ENCODE measurements at regions not wholly inside any gene's neighbourhood (a gene's known extent, or its start where the extent isn't known, plus 50 kb on each side); places are given as distances from the start of the nearest gene placed in this dataset.

GRCh38 chrX:107571296-107571998 lies 56.9 kb upstream of the PRPS1 start:
- Mint-ChIP-seq H3K36me3 (no peaks in the 10 kb centered on the region), H3K9me3 (no peaks in the 10 kb centered on the region), H3K27ac (no peak overlapping the region), H3K4me1 (peaks cover 2% of the 10 kb centered on the region), H3K27me3 (no peaks in the 10 kb centered on the region), H3K4me3 (no peak overlapping the region)
- no peak for DNase-seq

GRCh38 chrX:107573016-107573415 lies 55.3 kb upstream of the PRPS1 start:
- Mint-ChIP-seq H3K9me3 (no peaks in the 10 kb centered on the region), H3K36me3 (no peaks in the 10 kb centered on the region), H3K27ac (no peak overlapping the region), H3K27me3 (no peaks in the 10 kb centered on the region), H3K4me1 (peaks cover 2% of the 10 kb centered on the region), H3K4me3 (no peak overlapping the region)
- DNase-seq: no peak

- H3K4me3 Mint-ChIP-seq: no peak overlapping the region
- H3K27ac Mint-ChIP-seq: no peak overlapping the region
- H3K27me3 Mint-ChIP-seq: no peaks in the 10 kb centered on the region
- peaks cover 2% of the 10 kb centered on the region for H3K4me1 Mint-ChIP-seq
- no peak for DNase-seq
- no peaks in the 10 kb centered on the region for H3K36me3 Mint-ChIP-seq
- H3K9me3 Mint-ChIP-seq: no peaks in the 10 kb centered on the region
Measured at GRCh38 chrX:107574054-107574683, 54.1 kb upstream of the PRPS1 start.

GRCh38 chrX:107574711-107575110 lies 53.6 kb upstream of the PRPS1 start:
- no peaks in the 10 kb centered on the region for H3K9me3 Mint-ChIP-seq
- H3K36me3 Mint-ChIP-seq: no peaks in the 10 kb centered on the region
- H3K4me1 Mint-ChIP-seq: peaks cover 2% of the 10 kb centered on the region
- DNase-seq: no peak
- H3K4me3 Mint-ChIP-seq: no peak overlapping the region
- no peaks in the 10 kb centered on the region for H3K27me3 Mint-ChIP-seq
- no peak overlapping the region for H3K27ac Mint-ChIP-seq

- H3K27ac Mint-ChIP-seq: no peak overlapping the region
- H3K4me3 Mint-ChIP-seq: no peak overlapping the region
- H3K36me3 Mint-ChIP-seq: no peaks in the 10 kb centered on the region
- DNase-seq: no peak
- no peaks in the 10 kb centered on the region for H3K9me3 Mint-ChIP-seq
- H3K27me3 Mint-ChIP-seq: no peaks in the 10 kb centered on the region
- H3K4me1 Mint-ChIP-seq: peaks cover 2% of the 10 kb centered on the region
Measured at GRCh38 chrX:107576392-107576791, 51.9 kb upstream of the PRPS1 start.

- no peaks in the 10 kb centered on the region for H3K36me3 Mint-ChIP-seq
- H3K27me3 Mint-ChIP-seq: no peaks in the 10 kb centered on the region
- H3K27ac Mint-ChIP-seq: no peak overlapping the region
- H3K4me1 Mint-ChIP-seq: peaks cover 2% of the 10 kb centered on the region
- H3K4me3 Mint-ChIP-seq: no peak overlapping the region
- DNase-seq: peak; percentile 2
- no peaks in the 10 kb centered on the region for H3K9me3 Mint-ChIP-seq
Measured at GRCh38 chrX:107576841-107577240, 51.5 kb upstream of the PRPS1 start.

GRCh38 chrX:107577933-107578332 lies 50.4 kb upstream of the PRPS1 start:
- Mint-ChIP-seq H3K27me3 (no peaks in the 10 kb centered on the region), H3K4me3 (no peak overlapping the region), H3K36me3 (no peaks in the 10 kb centered on the region), H3K4me1 (no peaks in the 10 kb centered on the region), H3K9me3 (no peaks in the 10 kb centered on the region), H3K27ac (no peak overlapping the region)
- DNase-seq: no peak

Measured in activated naive CD8-positive, alpha-beta T cell treated with anti-CD3 and anti-CD28 coated beads for 36 hours (primary cell).